Fibroblast of the aortic adventitia (primary cell): ENCODE measurements at regions not wholly inside any gene's neighbourhood (a gene's known extent, or its start where the extent isn't known, plus 50 kb on each side); places are given as distances from the start of the nearest gene placed in this dataset.
A peak's percentile ranks its signal among the peaks of the same experiment; 100 is the strongest.

Experiments used
- DNase-seq: peaks from one replicate; pipeline ENCODE4 v3.0.0-alpha.2; 2010; ENCODE audit warnings: low read depth
- H3K4me3 ChIP-seq: 2 replicates; pipeline ENCODE4 v1.5.1; 2011; ENCODE audit warnings: low read depth, mild to moderate bottlenecking, control low read depth, low read length, moderate library complexity
- CTCF ChIP-seq: IDR thresholded peaks from 2 replicates; pipeline ENCODE4 v1.5.1; 2011; ENCODE audit warnings: mild to moderate bottlenecking, low read length, control low read depth, inconsistent platforms; ENCODE audit not compliant: insufficient read depth

- TF ChIP-seq CTCF: no peak
- H3K4me3 ChIP-seq: no peak overlapping the region
- peak; percentile 36 for DNase-seq
These were observed 321.9 kb downstream of the FOXO1 start for GRCh38 chr13:40344270-40345148.

- DNase-seq: no peak
- H3K4me3 ChIP-seq: no peak overlapping the region
- no peak for TF ChIP-seq CTCF
These were observed 321.3 kb downstream of the FOXO1 start for GRCh38 chr13:40345149-40345514.

- DNase-seq: no peak
- TF ChIP-seq CTCF: no peak
- no peak overlapping the region for H3K4me3 ChIP-seq
These were observed 320.6 kb downstream of the FOXO1 start for GRCh38 chr13:40345654-40346372.

- H3K4me3 ChIP-seq: no peak overlapping the region
- no peak for TF ChIP-seq CTCF
- DNase-seq: no peak
These were observed 319.8 kb downstream of the FOXO1 start for GRCh38 chr13:40346592-40346991.

- TF ChIP-seq CTCF: no peak
- no peak for DNase-seq
- H3K4me3 ChIP-seq: no peak overlapping the region
These were observed 318.3 kb downstream of the FOXO1 start for GRCh38 chr13:40348096-40348679.

GRCh38 chr13:40350283-40350992 lies 316.0 kb downstream of the FOXO1 start:
- no peak overlapping the region for H3K4me3 ChIP-seq
- TF ChIP-seq CTCF: no peak
- no peak for DNase-seq
